HEK293T (cell line): ENCODE measurements at regions not wholly inside any gene's neighbourhood (a gene's known extent, or its start where the extent isn't known, plus 50 kb on each side); places are given as distances from the start of the nearest gene placed in this dataset.

Experiments used
- BHLHE40 ChIP-seq: fragments of 450-650 bp; IDR thresholded peaks from 2 replicates; pipeline ENCODE4 v1.6.1; 2016; ENCODE audit warnings: mild to moderate bottlenecking, moderate library complexity, borderline replicate concordance
- ELF4 ChIP-seq: fragments of 450-650 bp; IDR thresholded peaks from 2 replicates; pipeline ENCODE4 v1.6.1; 2017; ENCODE audit warnings: antibody characterized with exemption
- FOXA1 ChIP-seq: fragments of 450-650 bp; IDR thresholded peaks from 2 replicates; pipeline ENCODE4 v1.6.1; 2016; ENCODE audit warnings: mild to moderate bottlenecking
- FOXK2 ChIP-seq: fragments of 450-650 bp; IDR thresholded peaks from 2 replicates; pipeline ENCODE4 v1.6.1; 2016; ENCODE audit warnings: mild to moderate bottlenecking
- FOXM1 ChIP-seq: fragments of 450-650 bp; IDR thresholded peaks from 2 replicates; pipeline ENCODE4 v1.6.1; 2017; ENCODE audit warnings: mild to moderate bottlenecking, borderline replicate concordance
- LEF1 ChIP-seq: fragments of 450-650 bp; IDR thresholded peaks from 2 replicates; pipeline ENCODE4 v1.6.1; 2017; ENCODE audit warnings: mild to moderate bottlenecking, borderline replicate concordance
- NFRKB ChIP-seq: fragments of 450-650 bp; IDR thresholded peaks from 2 replicates; pipeline ENCODE4 v1.6.1; 2016; ENCODE audit warnings: mild to moderate bottlenecking, moderate library complexity
- PKNOX1 ChIP-seq: fragments of 450-650 bp; IDR thresholded peaks from 2 replicates; pipeline ENCODE4 v1.6.1; 2016
- SP1 ChIP-seq: fragments of 450-650 bp; IDR thresholded peaks from 2 replicates; pipeline ENCODE4 v1.6.1; 2017
- SUZ12 ChIP-seq: fragments of 450-650 bp; IDR thresholded peaks from 2 replicates; pipeline ENCODE4 v1.6.1; 2016; ENCODE audit warnings: mild to moderate bottlenecking
- TARDBP ChIP-seq: fragments of 450-650 bp; IDR thresholded peaks from 2 replicates; pipeline ENCODE4 v1.6.1; 2016
- ZNF384 ChIP-seq: fragments of 450-650 bp; IDR thresholded peaks from 2 replicates; pipeline ENCODE4 v1.6.1; 2016

GRCh38 chr4:151530783-151531182 lies 121.8 kb downstream of the FHIP1A start:
- TF ChIP-seq FOXK2, result no peak
- TF ChIP-seq ZNF384, result no peak
- TF ChIP-seq SP1, result no peak
- no peak for TF ChIP-seq PKNOX1
- no peak for TF ChIP-seq LEF1
- no peak for TF ChIP-seq TARDBP
- TF ChIP-seq FOXA1, result no peak
- TF ChIP-seq FOXM1, result no peak
- no peak for TF ChIP-seq SUZ12
- no peak for TF ChIP-seq BHLHE40
- TF ChIP-seq NFRKB, result no peak
- no peak for TF ChIP-seq ELF4
